ENCODE measurements at regions not wholly inside any gene's neighbourhood (a gene's known extent, or its start where the extent isn't known, plus 50 kb on each side); places are given as distances from the start of the nearest gene placed in this dataset.
"Not testable (repeated sequence)": the region's sequence is repeated elsewhere in the genome, so short reads cannot be mapped to it uniquely, and the experiment has no call there.

- no peak for DNase-seq
Observed at GRCh38 chr10:84862551-84862950, 534.2 kb downstream of the CCSER2 start.

DNA sequence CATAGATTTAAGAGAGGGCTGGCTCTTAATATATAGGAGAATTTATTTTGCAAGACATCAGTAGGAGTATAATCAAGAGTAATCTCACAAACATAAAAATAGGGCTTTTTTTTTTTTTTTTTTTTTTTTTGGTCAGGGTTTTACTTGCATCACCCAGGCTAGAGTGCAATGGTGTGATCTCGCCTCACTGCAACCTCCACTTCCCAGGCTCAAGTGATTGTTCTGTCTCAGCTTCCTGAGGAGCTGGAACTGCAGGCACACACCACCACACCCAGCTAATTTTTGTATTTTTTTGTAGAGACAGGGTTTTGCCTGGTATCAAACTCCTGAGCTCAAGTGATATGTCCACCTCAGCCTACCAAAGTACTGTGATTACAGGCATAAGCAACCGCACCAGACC, 535.3 kb downstream of the CCSER2 start:
- DNase-seq = no peak

DNA sequence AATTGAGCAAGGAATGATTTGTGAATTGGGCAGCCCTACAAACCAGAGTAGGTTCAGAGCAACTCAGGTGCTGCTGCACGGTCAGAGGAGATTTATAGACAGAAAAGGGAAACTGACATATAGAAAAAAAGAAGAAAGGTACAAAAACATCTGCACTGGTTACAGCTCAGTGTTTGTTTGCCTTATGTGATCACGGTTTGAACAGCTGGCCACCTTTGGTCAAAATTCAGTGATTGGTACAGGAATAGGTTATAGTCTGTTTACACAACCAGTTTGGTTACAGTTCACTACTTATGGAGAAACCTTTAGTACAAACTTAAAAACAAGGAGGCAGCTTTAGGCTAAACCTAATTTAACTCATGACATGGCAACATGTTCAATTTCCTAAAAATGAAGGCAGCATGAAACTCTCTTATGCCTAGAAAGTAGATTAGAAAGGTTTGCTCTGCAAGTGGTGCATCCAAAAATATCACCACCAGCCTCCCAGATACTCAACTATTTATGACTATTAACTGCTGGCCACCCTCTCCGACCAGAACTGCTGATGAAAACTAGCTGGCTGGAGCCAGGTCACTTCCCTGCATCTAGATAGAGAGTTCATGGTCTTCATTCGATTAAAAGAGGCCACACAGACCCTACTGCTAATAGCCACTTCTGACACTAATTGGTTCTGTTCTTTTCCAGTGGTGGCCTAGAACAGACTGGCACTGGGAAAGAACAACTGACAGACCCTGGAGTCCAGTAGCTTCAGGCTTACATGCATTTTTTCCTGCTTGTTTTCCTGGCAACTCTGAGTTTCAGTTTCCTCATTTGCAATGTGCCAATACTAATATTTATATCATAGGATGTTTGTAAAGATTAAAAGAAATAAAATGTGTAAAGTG, 548.0 kb downstream of the CCSER2 start:
- no peak for DNase-seq

GRCh38 chr10:84879991-84880390, 551.6 kb downstream of the CCSER2 start:
- DNase-seq = no peak

- DNase-seq = not testable (repeated sequence)
Observed at GRCh38 chr10:84881696-84882095, 553.3 kb downstream of the CCSER2 start.

- DNase-seq = no peak
Observed at GRCh38 chr10:84890706-84891105, 562.3 kb downstream of the CCSER2 start.

DNA sequence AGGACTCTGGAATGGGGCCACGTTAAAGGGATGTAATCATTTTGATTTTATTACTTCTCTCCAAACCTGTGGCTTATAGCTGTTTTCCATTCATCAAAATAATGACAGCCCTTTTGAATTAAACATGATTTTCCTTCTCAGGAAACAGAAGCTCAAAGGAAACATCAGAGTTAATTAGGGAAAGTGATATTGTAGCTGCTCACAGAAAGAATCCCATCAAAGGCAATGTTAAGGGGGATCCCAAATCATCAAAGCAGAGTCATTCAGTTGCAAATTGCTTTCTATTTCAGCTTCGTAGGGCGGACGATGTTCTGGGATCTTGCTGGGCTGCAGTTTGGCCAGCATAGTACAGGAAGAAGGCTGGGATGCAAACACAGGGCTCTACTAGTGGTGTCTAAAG, 563.2 kb downstream of the CCSER2 start:
- DNase-seq = no peak

DNA sequence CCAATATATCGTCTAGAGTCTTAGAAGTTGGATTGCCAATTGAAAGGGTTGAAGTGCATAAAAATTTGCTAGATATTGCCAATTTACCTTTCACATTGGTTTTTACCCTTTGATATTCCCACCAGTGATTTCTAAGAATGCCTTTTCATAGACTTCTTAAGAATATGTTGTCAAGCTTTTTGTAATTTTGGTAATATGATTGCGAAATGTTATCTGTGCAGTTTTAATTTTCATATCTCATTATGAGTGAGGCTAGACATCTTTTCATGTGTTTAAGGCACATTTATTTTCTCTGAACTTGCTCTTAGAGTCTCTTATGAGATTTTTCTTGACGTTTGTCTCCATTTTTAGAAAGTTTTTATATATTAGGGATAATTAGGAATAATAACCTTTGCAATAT, 567.2 kb downstream of the CCSER2 start:
- no peak for DNase-seq

GRCh38 chr10:84896909-84897308, 568.5 kb downstream of the CCSER2 start:
- no peak for DNase-seq

GRCh38 chr10:84899268-84899667, 570.9 kb downstream of the CCSER2 start:
- DNase-seq = no peak

DNA sequence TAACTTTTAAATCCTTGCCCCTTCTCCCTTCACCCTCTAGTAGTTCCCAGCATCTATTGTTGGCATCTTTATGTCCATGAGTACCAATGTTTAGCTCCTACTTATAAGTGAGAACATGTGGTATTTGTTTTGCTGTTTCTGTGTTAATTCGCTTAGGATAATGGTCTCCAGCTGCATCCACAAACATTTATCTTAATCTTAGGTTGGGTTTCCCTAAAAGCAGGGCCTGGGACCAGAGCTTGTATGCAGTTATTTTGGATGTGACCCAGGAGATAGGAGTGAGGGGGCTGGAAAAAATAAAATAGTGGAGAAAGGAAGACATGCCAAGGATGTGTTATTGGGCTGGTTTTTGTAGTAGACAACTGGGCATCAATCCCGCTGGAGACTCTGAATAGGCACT, 571.8 kb downstream of the CCSER2 start:
- no peak for DNase-seq

DNA sequence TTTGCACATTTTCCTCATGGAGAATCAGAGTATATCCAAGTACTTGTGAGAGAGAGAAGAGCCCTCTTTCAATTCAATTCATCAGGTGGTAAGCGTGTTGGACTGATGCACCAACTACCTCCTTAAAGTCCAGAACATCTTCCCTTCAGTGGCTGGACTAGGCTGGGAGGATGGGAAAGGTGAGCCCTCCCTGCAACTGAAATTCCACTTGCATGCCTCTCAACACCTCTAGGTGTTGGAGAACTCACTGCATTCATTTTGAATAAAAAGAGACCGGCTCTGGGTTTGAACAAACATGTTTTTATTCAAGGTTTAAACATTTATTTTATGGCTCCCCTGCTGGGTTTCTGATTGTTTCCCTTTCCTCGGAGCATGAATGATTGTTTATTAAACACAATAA, 573.5 kb downstream of the CCSER2 start:
- DNase-seq = no peak

- no peak for DNase-seq
Observed at GRCh38 chr10:84902553-84902952, 574.2 kb downstream of the CCSER2 start.

DNA sequence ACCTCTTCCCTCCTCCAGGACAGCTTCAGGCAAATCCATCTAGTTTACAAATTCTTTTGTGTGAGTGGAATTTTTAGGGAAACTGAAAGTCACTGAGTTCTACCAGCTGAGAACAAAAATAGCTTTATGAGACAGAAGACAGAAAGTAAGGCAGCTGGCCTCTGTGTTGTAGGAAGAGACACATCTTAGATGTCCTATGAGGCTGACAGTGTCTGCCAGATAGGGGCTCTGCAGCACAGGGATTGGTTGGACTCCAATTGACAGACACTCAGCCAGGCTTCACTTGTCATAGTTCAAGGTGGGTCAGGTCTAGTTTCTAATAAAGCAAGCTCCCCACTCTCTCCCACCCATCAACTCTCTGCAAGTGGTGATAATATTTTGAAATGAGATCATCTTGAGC, 574.9 kb downstream of the CCSER2 start:
- no peak for DNase-seq

DNA sequence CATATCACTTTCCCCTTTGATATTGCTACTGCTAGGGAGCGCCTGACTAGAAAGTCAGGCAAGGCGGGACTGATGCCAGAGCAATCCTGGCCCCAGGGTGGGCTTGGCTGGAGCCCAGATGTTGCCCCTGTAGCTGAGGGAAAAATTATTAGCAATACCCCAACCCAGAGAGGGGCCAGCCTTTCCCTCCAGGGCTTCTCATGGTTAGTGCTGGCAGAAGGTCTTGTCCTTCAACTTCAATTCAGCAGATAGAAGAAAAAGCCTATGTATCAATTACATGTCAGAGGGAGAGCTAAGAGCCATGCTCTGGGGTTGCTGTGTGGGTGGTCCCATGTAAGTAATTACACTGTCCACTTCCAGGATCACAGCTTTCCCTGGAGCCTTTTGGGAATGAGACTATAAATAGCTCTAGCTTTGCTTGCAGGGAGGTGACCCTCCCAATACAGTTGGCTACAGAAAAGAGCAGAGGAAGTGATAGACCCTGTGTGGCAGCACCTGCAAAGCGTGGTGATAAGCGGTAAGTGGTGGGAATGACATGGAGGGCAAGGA, 579.1 kb downstream of the CCSER2 start:
- no peak for DNase-seq

GRCh38 chr10:84908491-84908890, 580.1 kb downstream of the CCSER2 start:
- DNase-seq = no peak

GRCh38 chr10:84921701-84922100, 593.3 kb downstream of the CCSER2 start:
- DNase-seq = no peak

- DNase-seq = no peak
Observed at GRCh38 chr10:84924131-84924530, 595.7 kb downstream of the CCSER2 start.

DNA sequence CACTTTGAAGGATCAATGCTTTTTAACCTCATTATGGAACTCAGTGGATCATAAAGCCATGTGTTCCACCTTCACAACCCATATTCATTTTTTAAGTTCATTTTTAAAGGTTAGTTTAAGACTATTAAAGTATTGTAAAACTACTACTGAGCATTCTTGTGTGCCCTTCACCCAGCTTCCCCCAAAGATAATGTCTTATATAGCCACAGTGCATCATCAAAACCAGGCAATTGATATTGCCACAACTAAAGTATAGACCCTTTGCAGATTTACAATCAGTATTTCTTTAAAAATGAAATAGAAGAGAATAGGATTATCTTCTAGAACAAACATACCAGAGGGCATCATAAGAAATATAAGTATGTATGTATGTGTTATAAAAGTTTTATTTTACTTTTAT, 597.1 kb downstream of the CCSER2 start:
- DNase-seq = no peak

DNA sequence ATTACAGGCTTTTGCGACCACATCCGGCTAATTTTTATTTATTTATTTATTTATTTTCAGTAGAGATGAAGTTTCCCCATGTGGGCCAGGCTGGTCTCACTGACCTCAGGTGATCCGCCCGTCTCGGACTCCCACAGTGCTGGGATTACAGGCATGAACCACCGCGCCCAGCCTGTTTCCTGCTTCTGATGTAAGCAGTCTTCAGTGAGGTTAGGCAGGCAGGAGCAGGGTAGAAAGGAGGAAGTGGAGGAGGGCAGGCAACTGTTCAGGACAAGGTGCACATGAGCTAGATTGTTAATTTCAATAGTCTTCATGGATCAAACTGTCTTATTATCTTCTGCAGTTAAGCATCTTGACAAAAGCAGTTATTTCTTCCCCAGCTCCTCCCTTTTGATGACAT, 605.0 kb downstream of the CCSER2 start:
- DNase-seq = no peak

DNA sequence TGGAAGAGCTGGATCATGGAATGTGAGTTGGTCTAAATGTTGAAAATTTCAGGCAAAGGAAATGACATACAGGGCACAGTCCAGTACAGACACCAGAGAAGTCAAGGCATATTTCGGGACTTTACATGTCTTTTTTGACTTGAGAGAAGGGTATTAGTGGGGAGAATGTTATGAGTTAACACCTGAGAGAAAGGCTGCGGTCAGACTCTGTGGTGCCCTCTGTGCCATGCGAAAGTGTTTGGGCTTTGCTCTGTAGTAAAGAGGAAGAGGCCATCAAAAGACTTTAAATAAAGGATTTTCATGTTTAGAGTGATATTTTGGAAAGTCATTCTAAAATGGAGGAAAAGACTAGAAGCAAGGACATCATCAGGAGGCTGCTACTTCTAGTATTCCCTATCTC, 607.4 kb downstream of the CCSER2 start:
- no peak for DNase-seq

DNA sequence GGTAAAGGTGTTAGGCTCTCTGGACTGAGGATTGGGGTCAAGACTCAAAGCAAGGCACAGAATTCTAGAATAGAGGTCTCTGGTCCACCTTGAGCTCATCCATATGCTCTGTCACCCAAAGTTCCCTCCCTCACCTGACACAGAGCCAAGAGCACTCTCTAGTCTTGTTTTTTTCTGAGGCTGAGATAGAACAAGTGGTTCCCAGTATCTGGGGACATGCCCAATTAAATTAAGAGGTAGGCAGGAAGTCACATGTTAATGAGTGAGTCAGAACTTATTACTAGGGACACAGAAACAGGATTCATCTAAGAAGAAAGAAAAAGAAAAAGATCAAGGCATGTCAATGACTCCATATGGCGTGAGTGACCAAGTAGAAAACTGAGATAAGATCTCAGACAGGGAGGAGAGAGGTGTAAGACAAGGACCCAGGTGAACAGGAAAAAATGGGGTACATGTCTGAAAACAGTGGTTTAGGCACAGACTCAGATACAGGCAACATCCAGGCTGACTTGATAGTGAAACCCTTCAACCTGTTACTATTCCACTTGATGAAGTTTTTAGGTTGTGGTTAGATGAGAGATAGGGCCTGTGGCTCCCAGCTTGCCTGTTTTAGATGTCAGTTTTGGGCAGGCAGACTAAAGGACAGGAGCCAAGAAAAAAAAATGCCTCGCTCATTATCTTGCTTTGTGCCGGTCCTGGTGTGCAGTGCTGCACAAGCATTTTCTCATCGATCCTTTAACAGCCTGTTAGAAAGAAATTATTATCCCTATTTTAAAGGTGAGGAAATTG, 609.9 kb downstream of the CCSER2 start:
- DNase-seq = no peak

GRCh38 chr10:84943541-84943940, 615.2 kb downstream of the CCSER2 start:
- no peak for DNase-seq

- no peak for DNase-seq
Observed at GRCh38 chr10:84944187-84944586, 615.8 kb downstream of the CCSER2 start.

Data from CD4-positive, alpha-beta T cell treated with Interleukin-6 for 4 hours (primary cell).